Esophagus squamous epithelium (tissue), 4 donors: ENCODE measurements at regions not wholly inside any gene's neighbourhood (a gene's known extent, or its start where the extent isn't known, plus 50 kb on each side); places are given as distances from the start of the nearest gene placed in this dataset.

Source experiments
- CTCF ChIP-seq, 6 experiments: fragments of 450-650 bp in 4 of 6; fragments of 200-600 bp in 2 of 6; sonication (generic) in 2 of 6; IDR thresholded peaks; one replicate each; pipeline ENCODE4 v1.5.1; 2016 to 2019; ENCODE audit warnings: antibody characterized with exemption in 6 of 6, mild to moderate bottlenecking in 4 of 6, moderate library complexity in 4 of 6
- POLR2A ChIP-seq, 4 donors: fragments of 450-650 bp; IDR thresholded peaks; one replicate each; pipeline ENCODE4 v1.6.1; 2017; ENCODE audit warnings: antibody characterized with exemption in 4 of 4, mild to moderate bottlenecking in 4 of 4, moderate library complexity in 3 of 4

GRCh38 chr5:56612353-56612752 lies 203.0 kb upstream of the MAP3K1 start:
- no peak for TF ChIP-seq CTCF (IDR thresholded peaks at IDR 0.05)
- no peak for TF ChIP-seq POLR2A (IDR thresholded peaks at IDR 0.05)
